Breast epithelium (tissue), 4 donors: ENCODE measurements at regions not wholly inside any gene's neighbourhood (a gene's known extent, or its start where the extent isn't known, plus 50 kb on each side); places are given as distances from the start of the nearest gene placed in this dataset.

Source experiments
- DNase-seq, 2 donors: peaks; one replicate each; pipeline ENCODE4 v3.0.0-alpha.2; 2019; ENCODE audit warnings: low spot score in 2 of 2
- H3K27ac ChIP-seq, 2 donors: fragments of 200-600 bp; sonication (generic) in 1 of 2; one replicate each; pipeline ENCODE4 v1.5.1; 2016 to 2019; ENCODE audit warnings: mild to moderate bottlenecking in 1 of 2
- H3K27me3 ChIP-seq, 2 donors: fragments of 200-600 bp; sonication (generic) in 1 of 2; one replicate each; pipeline versions ENCODE4 v1.5.1 to v1.6.0; 2017 to 2019; ENCODE audit warnings: control low read depth in 1 of 2, mild to moderate bottlenecking in 1 of 2
- H3K36me3 ChIP-seq: fragments of 200-600 bp; one replicate; pipeline ENCODE4 v1.5.1; 2019
- H3K4me1 ChIP-seq, 2 donors: fragments of 200-600 bp; sonication (generic); one replicate each; pipeline ENCODE4 v1.5.1; 2016 to 2019; ENCODE audit warnings: control low read depth in 1 of 2
- H3K4me3 ChIP-seq, 3 donors: fragments of 200-600 bp; sonication (generic); 1 replicate in 2 of 3; 2 replicates in 1 of 3; pipeline ENCODE4 v1.5.1; 2016 to 2019; ENCODE audit warnings: mild to moderate bottlenecking in 3 of 3, moderate library complexity in 2 of 3
- H3K9me3 ChIP-seq, 2 donors: fragments of 200-600 bp; sonication (generic) in 1 of 2; one replicate each; pipeline ENCODE4 v1.5.1; 2016 to 2019; ENCODE audit warnings: control low read depth in 1 of 2
- CTCF ChIP-seq, 3 donors: fragments of 450-650 bp; IDR thresholded peaks; one replicate each; pipeline ENCODE4 v1.5.1; 2016 to 2017; ENCODE audit warnings: antibody characterized with exemption in 3 of 3, mild to moderate bottlenecking in 3 of 3, moderate library complexity in 3 of 3
- POLR2A ChIP-seq: fragments of 450-650 bp; IDR thresholded peaks from one replicate; pipeline ENCODE4 v1.6.1; 2016; ENCODE audit warnings: antibody characterized with exemption, mild to moderate bottlenecking, moderate library complexity
- POLR2AphosphoS5 ChIP-seq, 3 donors: sonication (generic); formaldehyde crosslinking; IDR thresholded peaks; one replicate each; pipeline ENCODE4 v1.6.1; 2017; ENCODE audit warnings: antibody characterized with exemption in 3 of 3
- intact Hi-C: fragments of 100-400 bp; cut with DNase I; formaldehyde crosslinking; loops from one replicate; pipeline ENCODE4 v1.15.1; 2023; ENCODE audit warnings: low total_unique reads

GRCh38 chr9:87118594-87118993 is 171.3 kb upstream of the GAS1 start:
- H3K4me1 ChIP-seq = peaks cover 0 to 15% of the 10 kb centered on the region in 2 donors
- intact Hi-C loops = no loop called here
- H3K9me3 ChIP-seq = no peaks in the 10 kb centered on the region

GRCh38 chr9:87119328-87119881 is 172.1 kb upstream of the GAS1 start:
- H3K4me3 ChIP-seq = no peak overlapping the region
- no peaks in the 10 kb centered on the region for H3K9me3 ChIP-seq
- intact Hi-C loops = no loop called here
- H3K36me3 ChIP-seq = no peaks in the 10 kb centered on the region
- H3K27me3 ChIP-seq = no peaks in the 10 kb centered on the region
- peak overlapping the region; percentile 55 to 87 for H3K27ac ChIP-seq
- TF ChIP-seq CTCF (IDR thresholded peaks at IDR 0.05) (no peak), POLR2A (no peak), POLR2AphosphoS5 (IDR thresholded peaks at IDR 0.05) (no peak)
- DNase-seq = peak; percentile 65 to 76
- H3K4me1 ChIP-seq = peaks cover 0 to 15% of the 10 kb centered on the region in 2 donors

More at GRCh38 chr9:87118594-87118993, 171.3 kb upstream of the GAS1 start:
- DNase-seq = no peak
- H3K27ac ChIP-seq = no peak overlapping the region
- TF ChIP-seq POLR2A (no peak), POLR2AphosphoS5 (IDR thresholded peaks at IDR 0.05) (no peak), CTCF (IDR thresholded peaks at IDR 0.05) (no peak)
- no peaks in the 10 kb centered on the region for H3K27me3 ChIP-seq
- H3K4me3 ChIP-seq = no peak overlapping the region
- no peaks in the 10 kb centered on the region for H3K36me3 ChIP-seq

GRCh38 chr9:87120610-87121009 is 173.3 kb upstream of the GAS1 start:
- Histone ChIP-seq H3K9me3 (no peaks in the 10 kb centered on the region), H3K4me3 (no peak overlapping the region), H3K27me3 (no peaks in the 10 kb centered on the region), H3K36me3 (no peaks in the 10 kb centered on the region), H3K27ac (peak overlapping the region in 1 of 2 donors; percentile 87), H3K4me1 (peaks cover 0 to 15% of the 10 kb centered on the region in 2 donors)
- no peak for DNase-seq
- TF ChIP-seq CTCF (IDR thresholded peaks at IDR 0.05) (no peak), POLR2A (no peak), POLR2AphosphoS5 (IDR thresholded peaks at IDR 0.05) (no peak)
- intact Hi-C loops = no loop called here

- intact Hi-C loops = no loop called here
These were observed 175.8 kb upstream of the GAS1 start for GRCh38 chr9:87122947-87123685.

More at GRCh38 chr9:87122947-87123685, 175.8 kb upstream of the GAS1 start:
- Histone ChIP-seq H3K27ac (no peak overlapping the region), H3K4me3 (no peak overlapping the region), H3K27me3 (no peaks in the 10 kb centered on the region), H3K36me3 (no peaks in the 10 kb centered on the region), H3K4me1 (peaks cover 0 to 15% of the 10 kb centered on the region in 2 donors), H3K9me3 (no peaks in the 10 kb centered on the region)
- no peak for DNase-seq
- no peak for TF ChIP-seq POLR2AphosphoS5 (IDR thresholded peaks at IDR 0.05)
- TF ChIP-seq CTCF (IDR thresholded peaks at IDR 0.05) = no peak
- no peak for TF ChIP-seq POLR2A
